ENCODE measurements at regions not wholly inside any gene's neighbourhood (a gene's known extent, or its start where the extent isn't known, plus 50 kb on each side); places are given as distances from the start of the nearest gene placed in this dataset.
"Not testable (repeated sequence)": the region's sequence is repeated elsewhere in the genome, so short reads cannot be mapped to it uniquely, and the experiment has no call there.

- ChIA-PET POLR2A (no interaction called here), CTCF (ENCODE audit: unreplicated experiment) (no interaction called here)
- Histone ChIP-seq H3K9me2 (ENCODE audit: insufficient read depth, low read length) (no peaks in the 10 kb centered on the region), H3K4me1 (ENCODE audit: insufficient read depth, low read length, poor library complexity, severe bottlenecking) (no peaks in the 10 kb centered on the region), H3K4me2 (ENCODE audit: low read length) (no peak overlapping the region), H3K9me3 (ENCODE audit: low read length) (no peaks in the 10 kb centered on the region), H3K27ac (ENCODE audit: low read depth, low read length, poor library complexity, severe bottlenecking) (no peak overlapping the region), H3K4me3 (ENCODE audit: low read depth, low read length, poor library complexity, severe bottlenecking) (no peak overlapping the region), H3K79me2 (ENCODE audit: insufficient read depth, low read depth, low read length) (no peaks in the 10 kb centered on the region), H3K36me3 (ENCODE audit: insufficient read depth, low read length) (no peaks in the 10 kb centered on the region), H2AFZ (ENCODE audit: low read length) (no peak overlapping the region), H4K20me1 (ENCODE audit: insufficient read depth, low read length) (no peaks in the 10 kb centered on the region)
- intact Hi-C loops (cut with micrococcal nuclease; ENCODE audit: unreplicated experiment), result loop anchor here (10.0 kb wide), 1 partner anchor 1173 kb away; no protein-coding TSS in a partner anchor
- TF ChIP-seq EZH2phosphoT487 (IDR thresholded peaks at IDR 0.05; ENCODE audit: borderline replicate concordance, low read depth, low read length) (no peak), CTCF (conservative IDR thresholded peaks at IDR 0.05; ENCODE audit: low read length) (no peak)
- DNase-seq (ENCODE audit: low spot score), result no peak
- BruUV-seq (replicated peaks), result no TSS peak
These were observed 129.9 kb downstream of the KBTBD2 start for GRCh38 chr7:32761451-32762205.

GRCh38 chr7:32760755-32761154 is 130.8 kb downstream of the KBTBD2 start:
- H3K4me2 ChIP-seq (ENCODE audit: low read length); H3K27ac ChIP-seq (ENCODE audit: low read depth, low read length, poor library complexity, severe bottlenecking); H3K36me3 ChIP-seq (ENCODE audit: insufficient read depth, low read length); H3K4me3 ChIP-seq (ENCODE audit: low read depth, low read length, poor library complexity, severe bottlenecking); POLR2A ChIA-PET; H3K79me2 ChIP-seq (ENCODE audit: insufficient read depth, low read depth, low read length); H4K20me1 ChIP-seq (ENCODE audit: insufficient read depth, low read length); H2AFZ ChIP-seq (ENCODE audit: low read length); BruUV-seq (replicated peaks); CTCF ChIA-PET (ENCODE audit: unreplicated experiment); DNase-seq (ENCODE audit: low spot score); H3K9me2 ChIP-seq (ENCODE audit: insufficient read depth, low read length); H3K9me3 ChIP-seq (ENCODE audit: low read length); H3K4me1 ChIP-seq (ENCODE audit: insufficient read depth, low read length, poor library complexity, severe bottlenecking): not testable (repeated sequence)
- intact Hi-C loops (cut with micrococcal nuclease; ENCODE audit: unreplicated experiment), result loop anchor here (10.0 kb wide), 1 partner anchor 1174 kb away; no protein-coding TSS in a partner anchor

GRCh38 chr7:32759859-32760258 is 131.7 kb downstream of the KBTBD2 start:
- H3K4me1 ChIP-seq (ENCODE audit: insufficient read depth, low read length, poor library complexity, severe bottlenecking); BruUV-seq (replicated peaks); H4K20me1 ChIP-seq (ENCODE audit: insufficient read depth, low read length); POLR2A ChIA-PET; H3K27ac ChIP-seq (ENCODE audit: low read depth, low read length, poor library complexity, severe bottlenecking); CTCF ChIA-PET (ENCODE audit: unreplicated experiment); H3K9me2 ChIP-seq (ENCODE audit: insufficient read depth, low read length); H3K4me2 ChIP-seq (ENCODE audit: low read length); H2AFZ ChIP-seq (ENCODE audit: low read length); H3K4me3 ChIP-seq (ENCODE audit: low read depth, low read length, poor library complexity, severe bottlenecking); DNase-seq (ENCODE audit: low spot score); H3K36me3 ChIP-seq (ENCODE audit: insufficient read depth, low read length); H3K79me2 ChIP-seq (ENCODE audit: insufficient read depth, low read depth, low read length); H3K9me3 ChIP-seq (ENCODE audit: low read length): not testable (repeated sequence)
- intact Hi-C loops (cut with micrococcal nuclease; ENCODE audit: unreplicated experiment), result loop anchor here (10.0 kb wide), 1 partner anchor 1175 kb away; no protein-coding TSS in a partner anchor

GRCh38 chr7:32753872-32754271 is 137.7 kb downstream of the KBTBD2 start:
- H4K20me1 ChIP-seq (ENCODE audit: insufficient read depth, low read length); H3K4me2 ChIP-seq (ENCODE audit: low read length); CTCF ChIA-PET (ENCODE audit: unreplicated experiment); H3K4me3 ChIP-seq (ENCODE audit: low read depth, low read length, poor library complexity, severe bottlenecking); H2AFZ ChIP-seq (ENCODE audit: low read length); DNase-seq (ENCODE audit: low spot score); H3K27ac ChIP-seq (ENCODE audit: low read depth, low read length, poor library complexity, severe bottlenecking); H3K79me2 ChIP-seq (ENCODE audit: insufficient read depth, low read depth, low read length); H3K9me2 ChIP-seq (ENCODE audit: insufficient read depth, low read length); POLR2A ChIA-PET; H3K36me3 ChIP-seq (ENCODE audit: insufficient read depth, low read length); intact Hi-C loops (cut with micrococcal nuclease; ENCODE audit: unreplicated experiment); BruUV-seq (replicated peaks); H3K9me3 ChIP-seq (ENCODE audit: low read length); H3K4me1 ChIP-seq (ENCODE audit: insufficient read depth, low read length, poor library complexity, severe bottlenecking): not testable (repeated sequence)

- CTCF ChIA-PET (ENCODE audit: unreplicated experiment); H4K20me1 ChIP-seq (ENCODE audit: insufficient read depth, low read length); DNase-seq (ENCODE audit: low spot score); H3K4me3 ChIP-seq (ENCODE audit: low read depth, low read length, poor library complexity, severe bottlenecking); H3K36me3 ChIP-seq (ENCODE audit: insufficient read depth, low read length); intact Hi-C loops (cut with micrococcal nuclease; ENCODE audit: unreplicated experiment); H3K79me2 ChIP-seq (ENCODE audit: insufficient read depth, low read depth, low read length); H3K27ac ChIP-seq (ENCODE audit: low read depth, low read length, poor library complexity, severe bottlenecking); H3K4me1 ChIP-seq (ENCODE audit: insufficient read depth, low read length, poor library complexity, severe bottlenecking); H3K4me2 ChIP-seq (ENCODE audit: low read length); POLR2A ChIA-PET; H2AFZ ChIP-seq (ENCODE audit: low read length); H3K9me2 ChIP-seq (ENCODE audit: insufficient read depth, low read length); BruUV-seq (replicated peaks); H3K9me3 ChIP-seq (ENCODE audit: low read length): not testable (repeated sequence)
These were observed 143.2 kb downstream of the KBTBD2 start for GRCh38 chr7:32748337-32748736.
